GM10847 (cell line): ENCODE measurements at regions not wholly inside any gene's neighbourhood (a gene's known extent, or its start where the extent isn't known, plus 50 kb on each side); places are given as distances from the start of the nearest gene placed in this dataset.

Experiments used
- POLR2A ChIP-seq: IDR thresholded peaks from 2 replicates; pipeline ENCODE4 v1.6.1; 2011; ENCODE audit not compliant: insufficient read length; ENCODE audit errors: extremely low read depth

- no peak for TF ChIP-seq POLR2A
Measured at GRCh38 chr7:130933919-130934318, 199.9 kb upstream of the KLF14 start.

GRCh38 chr7:130935564-130936157 is 201.7 kb upstream of the KLF14 start:
- TF ChIP-seq POLR2A, result no peak

GRCh38 chr7:130936202-130936931 is 202.4 kb upstream of the KLF14 start:
- TF ChIP-seq POLR2A, result no peak

- TF ChIP-seq POLR2A, result no peak
Measured at GRCh38 chr7:130937016-130937415, 203.0 kb upstream of the KLF14 start.

GRCh38 chr7:130937830-130938229 is 203.8 kb upstream of the KLF14 start:
- no peak for TF ChIP-seq POLR2A

GRCh38 chr7:130938661-130939060 is 204.7 kb upstream of the KLF14 start:
- TF ChIP-seq POLR2A, result no peak

GRCh38 chr7:130939321-130940095 is 205.5 kb upstream of the KLF14 start:
- no peak for TF ChIP-seq POLR2A

GRCh38 chr7:130940326-130940725 is 206.3 kb upstream of the KLF14 start:
- TF ChIP-seq POLR2A, result no peak

GRCh38 chr7:130940907-130941306 is 206.9 kb upstream of the KLF14 start:
- TF ChIP-seq POLR2A, result no peak

GRCh38 chr7:130941322-130942210 is 207.6 kb upstream of the KLF14 start:
- TF ChIP-seq POLR2A, result no peak

GRCh38 chr7:130942211-130942964 is 208.4 kb upstream of the KLF14 start:
- TF ChIP-seq POLR2A, result no peak

GRCh38 chr7:130943336-130943901 is 209.4 kb upstream of the KLF14 start:
- TF ChIP-seq POLR2A, result no peak

GRCh38 chr7:130943981-130944380 is 210.0 kb upstream of the KLF14 start:
- no peak for TF ChIP-seq POLR2A

GRCh38 chr7:130944997-130945396 is 211.0 kb upstream of the KLF14 start:
- TF ChIP-seq POLR2A, result no peak
